ENCODE measurements at regions not wholly inside any gene's neighbourhood (a gene's known extent, or its start where the extent isn't known, plus 50 kb on each side); places are given as distances from the start of the nearest gene placed in this dataset.

DNA sequence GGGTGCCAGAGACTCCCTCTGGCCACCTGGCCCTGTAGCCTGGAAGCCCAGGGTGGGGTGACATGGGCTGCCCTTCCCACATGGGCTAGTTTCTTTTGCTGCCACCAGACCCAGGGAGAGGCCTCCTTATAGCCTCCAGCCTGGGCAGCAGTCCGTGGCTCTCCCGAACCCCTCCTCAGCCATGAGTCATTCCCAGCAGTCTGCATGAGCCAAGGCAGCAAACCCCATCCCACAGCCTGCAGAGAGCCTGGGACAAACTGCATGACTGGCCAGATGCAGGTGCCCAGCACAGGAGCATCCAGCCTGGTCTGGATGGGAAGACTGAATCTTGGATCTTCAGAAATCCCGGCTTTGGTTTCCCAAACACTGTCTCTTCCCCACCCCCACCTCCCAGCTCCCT lies 75.7 kb downstream of the MRPL14 start:
- ATAC-seq (ENCODE audit: poor library complexity) (peak; percentile 14), DNase-seq (peak; percentile 50)
- intact Hi-C loops (cut with DNase I), result no loop called here

DNA sequence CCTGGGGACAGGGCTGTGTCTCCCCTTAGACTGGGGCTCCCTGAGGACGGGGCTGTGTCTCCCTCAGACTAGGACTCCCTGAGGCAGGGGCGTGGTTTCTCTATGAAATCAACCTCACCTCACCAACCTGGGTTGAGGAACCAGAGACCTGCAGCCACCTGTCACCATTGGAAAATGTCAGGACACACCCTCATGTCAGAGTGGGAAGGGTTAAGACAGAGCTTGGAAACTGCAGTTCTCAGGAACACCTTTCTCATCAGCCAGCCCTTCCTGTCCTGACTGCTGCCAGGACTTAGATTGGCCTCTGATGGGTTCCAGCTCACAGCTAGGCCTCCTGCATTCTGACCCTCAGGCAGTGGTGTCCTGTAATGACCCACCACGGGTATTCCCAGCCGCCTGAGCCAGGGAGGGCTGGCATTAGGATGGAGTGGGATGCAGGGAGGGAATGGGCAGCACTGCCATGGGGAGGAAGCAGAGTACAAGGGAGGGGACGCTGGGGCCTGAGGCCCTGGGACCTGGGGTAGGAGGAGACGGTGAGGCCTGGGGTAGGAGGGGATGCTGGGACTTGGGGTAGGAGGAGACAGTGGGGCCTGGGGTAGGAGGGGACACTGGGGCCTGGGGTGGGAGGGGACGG lies 76.3 kb downstream of the MRPL14 start:
- peak; percentile 12 for ATAC-seq (ENCODE audit: poor library complexity)
- intact Hi-C loops (cut with DNase I), result no loop called here
- DNase-seq, result peak; percentile 45

GRCh38 chr6:44049989-44050871 lies 77.0 kb downstream of the MRPL14 start:
- ATAC-seq (ENCODE audit: poor library complexity) (no peak), DNase-seq (no peak)
- intact Hi-C loops (cut with DNase I), result no loop called here

- intact Hi-C loops (cut with DNase I), result no loop called here
- DNase-seq (no peak), ATAC-seq (ENCODE audit: poor library complexity) (peak; percentile 11)
Measured at GRCh38 chr6:44049163-44049988, 77.9 kb downstream of the MRPL14 start.

DNA sequence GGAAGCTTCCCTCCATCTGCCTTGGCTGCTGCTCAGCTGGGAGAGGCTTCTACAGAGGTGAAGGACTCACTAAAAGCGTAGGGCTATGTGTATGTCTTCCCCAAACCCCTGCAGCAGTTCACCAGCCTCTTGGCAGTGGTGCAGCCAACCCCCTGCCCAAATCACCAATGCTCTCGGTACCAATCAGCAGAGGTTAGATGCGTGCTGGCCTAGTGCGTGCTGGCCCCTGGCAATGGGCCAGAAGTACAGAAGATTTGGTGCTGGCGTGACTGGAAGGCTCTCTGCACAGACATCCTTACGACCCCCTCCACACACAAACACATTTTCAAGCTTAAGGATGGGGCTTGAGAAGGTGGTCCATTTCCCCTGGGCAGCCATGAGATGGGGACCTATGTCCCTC lies 79.0 kb downstream of the MRPL14 start:
- ATAC-seq (ENCODE audit: poor library complexity) (no peak), DNase-seq (peak; percentile 29)
- intact Hi-C loops (cut with DNase I), result no loop called here

DNA sequence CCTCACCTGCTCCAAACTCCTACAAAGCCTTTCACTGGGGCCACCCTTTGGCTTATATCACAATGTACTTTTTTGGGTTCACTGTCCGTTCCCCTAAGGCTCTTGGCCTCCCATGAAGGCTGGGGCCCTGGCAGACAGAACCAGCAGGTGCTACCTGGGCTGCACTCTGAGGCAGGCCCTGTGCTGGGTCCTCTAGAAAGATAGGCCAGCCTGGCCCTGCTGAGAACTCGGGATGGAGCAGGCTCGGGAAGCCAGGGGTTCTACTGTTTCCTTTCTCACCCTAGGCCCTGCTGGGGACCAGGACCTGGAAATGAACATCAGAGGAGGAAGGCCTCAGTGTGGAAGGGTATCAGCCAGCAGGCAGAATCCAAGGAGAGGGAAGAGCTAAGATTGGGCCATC lies 79.5 kb downstream of the MRPL14 start:
- intact Hi-C loops (cut with DNase I), result no loop called here
- ATAC-seq (ENCODE audit: poor library complexity) (no peak), DNase-seq (peak; percentile 20)

GRCh38 chr6:44047179-44047546 lies 80.1 kb downstream of the MRPL14 start:
- DNase-seq (peak; percentile 19), ATAC-seq (ENCODE audit: poor library complexity) (no peak)
- intact Hi-C loops (cut with DNase I), result no loop called here

- no peak for ATAC-seq (ENCODE audit: poor library complexity)
- intact Hi-C loops (cut with DNase I), result no loop called here
- DNase-seq, result peak; percentile 1
Measured at GRCh38 chr6:44046516-44047178, 80.6 kb downstream of the MRPL14 start.

DNA sequence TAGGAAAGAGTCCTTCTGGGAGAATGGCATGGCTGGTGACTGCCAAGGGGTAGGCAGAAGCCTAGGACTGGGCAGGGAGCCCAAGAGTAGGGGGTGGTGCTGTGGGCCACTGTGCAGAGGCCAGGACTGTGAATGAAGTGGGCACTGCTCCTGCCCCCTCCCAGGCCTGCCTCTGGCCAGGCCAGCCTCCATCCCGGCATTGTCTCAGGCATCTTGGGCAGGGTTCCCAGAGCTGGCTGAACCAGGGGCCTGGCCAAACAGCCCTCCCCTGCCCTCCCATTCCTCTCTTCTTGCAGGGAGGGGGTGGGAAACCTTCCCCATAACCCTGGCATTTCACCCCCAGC lies 81.6 kb downstream of the MRPL14 start:
- DNase-seq (peak; percentile 82), ATAC-seq (ENCODE audit: poor library complexity) (peak; percentile 76)
- intact Hi-C loops (cut with DNase I), result no loop called here

DNA sequence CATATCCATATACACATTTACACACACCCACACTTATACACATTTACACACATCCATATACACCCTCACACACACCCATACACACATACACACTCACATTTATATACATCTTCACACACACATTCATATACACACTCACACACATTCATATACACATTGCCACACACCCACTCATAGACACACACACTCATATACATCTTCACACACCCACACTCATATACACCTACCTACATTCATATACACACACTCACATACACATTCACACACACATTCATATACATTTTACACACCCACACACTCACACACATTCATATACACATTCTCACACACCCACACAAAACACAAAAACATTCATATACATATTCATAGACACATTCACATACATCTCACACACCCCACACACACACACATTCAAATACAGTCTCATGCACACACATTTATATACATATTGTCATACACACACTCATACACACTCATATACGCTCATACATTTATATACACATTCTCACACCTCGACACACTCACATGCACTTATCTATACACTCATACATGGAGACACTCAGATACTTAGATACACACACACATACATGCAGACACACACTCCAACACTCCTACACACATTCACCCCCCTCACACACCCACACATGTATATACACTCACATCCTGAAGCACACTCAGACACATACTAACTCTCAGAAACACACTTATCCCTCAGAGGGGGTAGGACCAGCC lies 82.1 kb downstream of the MRPL14 start:
- intact Hi-C loops (cut with DNase I), result no loop called here
- DNase-seq (no peak), ATAC-seq (ENCODE audit: poor library complexity) (no peak)

DNA sequence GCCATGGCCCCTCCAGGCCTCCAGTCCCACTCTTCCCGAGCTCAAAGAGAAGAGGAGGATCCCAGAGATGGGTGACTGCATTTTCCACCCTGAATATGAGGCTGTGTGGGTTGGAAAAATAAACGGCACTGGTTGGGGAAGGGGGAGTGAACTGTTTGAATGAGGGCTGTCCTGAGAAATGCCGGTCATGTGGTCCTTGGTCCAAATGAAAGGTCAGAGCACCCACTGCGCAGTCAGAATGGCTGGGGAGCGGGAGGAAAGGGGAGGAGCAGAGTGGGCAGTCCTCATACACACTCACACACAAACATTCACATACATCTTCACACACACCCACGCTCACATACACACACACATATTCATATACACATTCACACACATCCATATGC lies 83.1 kb downstream of the MRPL14 start:
- DNase-seq (peak; percentile 12), ATAC-seq (ENCODE audit: poor library complexity) (no peak)
- intact Hi-C loops (cut with DNase I), result no loop called here

DNA sequence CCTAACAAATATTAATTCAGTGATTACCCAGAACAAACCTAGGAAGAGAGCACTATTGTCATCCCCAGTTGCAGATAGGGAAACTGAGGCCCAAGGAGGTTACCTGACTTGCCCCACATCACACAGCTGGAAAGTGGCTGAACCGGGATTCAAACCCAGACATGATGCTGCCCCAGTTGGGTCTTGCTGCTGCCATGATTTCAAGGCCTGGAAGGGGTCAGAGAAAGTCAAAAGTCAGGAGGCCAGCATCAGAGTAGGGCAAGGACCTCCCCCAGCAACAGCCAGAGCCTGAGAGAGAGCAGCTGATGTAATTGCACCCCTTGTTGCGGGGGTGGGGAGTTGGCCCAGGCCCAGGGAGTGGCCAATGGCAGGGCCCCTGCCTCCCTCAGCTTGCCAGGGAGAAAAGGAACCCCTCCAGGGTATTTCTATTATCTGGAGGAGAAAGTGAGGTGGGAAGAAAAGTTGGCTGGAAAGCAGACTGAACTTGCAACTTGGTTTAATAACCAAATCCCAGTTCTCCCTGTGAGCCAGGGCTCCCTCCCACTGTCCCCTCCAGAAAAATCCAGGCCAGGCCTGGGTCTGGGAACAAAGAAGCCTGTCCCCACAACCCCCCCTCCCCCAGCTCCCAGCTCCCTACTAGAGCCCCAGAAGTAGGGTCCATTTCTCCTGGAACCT lies 83.6 kb downstream of the MRPL14 start:
- intact Hi-C loops (cut with DNase I), result no loop called here
- DNase-seq (peak; percentile 67), ATAC-seq (ENCODE audit: poor library complexity) (peak; percentile 12)

- intact Hi-C loops (cut with DNase I), result no loop called here
- DNase-seq, result peak; percentile 6
- ATAC-seq (ENCODE audit: poor library complexity), result no peak
Measured at GRCh38 chr6:44042989-44043478, 84.2 kb downstream of the MRPL14 start.

- ATAC-seq (ENCODE audit: poor library complexity) (no peak), DNase-seq (peak; percentile 21)
- intact Hi-C loops (cut with DNase I), result no loop called here
Measured at GRCh38 chr6:44042261-44042988, 84.8 kb downstream of the MRPL14 start.

- ATAC-seq (ENCODE audit: poor library complexity) (no peak), DNase-seq (peak; percentile 20)
- intact Hi-C loops (cut with DNase I), result no loop called here
Measured at GRCh38 chr6:44041461-44042260, 85.6 kb downstream of the MRPL14 start.

GRCh38 chr6:44040786-44041185 lies 86.5 kb downstream of the MRPL14 start:
- ATAC-seq (ENCODE audit: poor library complexity) (no peak), DNase-seq (peak; percentile 5)
- intact Hi-C loops (cut with DNase I), result no loop called here
